Suprapubic skin (tissue), 4 donors: ENCODE measurements at regions not wholly inside any gene's neighbourhood (a gene's known extent, or its start where the extent isn't known, plus 50 kb on each side); places are given as distances from the start of the nearest gene placed in this dataset.

Experiments
- POLR2A ChIP-seq, 2 donors: fragments of 450-650 bp; IDR thresholded peaks; one replicate each; pipeline ENCODE4 v1.6.1; 2017; ENCODE audit warnings: antibody characterized with exemption in 2 of 2, mild to moderate bottlenecking in 2 of 2, moderate library complexity in 2 of 2
- POLR2AphosphoS5 ChIP-seq, 3 donors: sonication (generic); formaldehyde crosslinking; IDR thresholded peaks; one replicate each; pipeline ENCODE4 v1.6.1; 2017; ENCODE audit warnings: antibody characterized with exemption in 3 of 3
- TF ChIP-seq, protein P1 (sequence below), 2 donors: fragments of 200-600 bp in 1 of 2; fragments of 450-650 bp in 1 of 2; sonication (generic) in 1 of 2; IDR thresholded peaks; one replicate each; pipeline ENCODE4 v1.5.1; 2016 to 2019; ENCODE audit warnings: antibody characterized with exemption in 2 of 2, mild to moderate bottlenecking in 1 of 2, moderate library complexity in 1 of 2

DNA sequence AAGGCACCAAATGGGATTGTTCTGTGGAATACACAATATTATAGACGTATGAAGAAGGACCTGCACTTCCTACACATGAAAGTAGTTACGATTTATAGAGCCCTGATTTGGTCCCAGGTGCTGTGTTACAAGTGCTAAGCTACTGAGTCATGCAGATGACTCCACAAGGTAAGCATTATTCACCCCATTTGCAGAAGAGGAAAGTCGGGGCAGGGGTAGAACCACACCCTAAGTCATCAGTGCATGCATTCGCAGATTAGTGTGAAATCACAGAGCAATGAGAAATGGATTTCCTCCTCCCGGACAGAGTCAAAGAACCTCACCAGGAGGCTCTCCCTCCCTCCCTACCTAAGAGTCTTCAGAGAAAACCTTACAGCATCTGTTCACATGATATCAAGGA lies 279.5 kb downstream of the LRFN2 start:
- TF ChIP-seq, protein P1, sequence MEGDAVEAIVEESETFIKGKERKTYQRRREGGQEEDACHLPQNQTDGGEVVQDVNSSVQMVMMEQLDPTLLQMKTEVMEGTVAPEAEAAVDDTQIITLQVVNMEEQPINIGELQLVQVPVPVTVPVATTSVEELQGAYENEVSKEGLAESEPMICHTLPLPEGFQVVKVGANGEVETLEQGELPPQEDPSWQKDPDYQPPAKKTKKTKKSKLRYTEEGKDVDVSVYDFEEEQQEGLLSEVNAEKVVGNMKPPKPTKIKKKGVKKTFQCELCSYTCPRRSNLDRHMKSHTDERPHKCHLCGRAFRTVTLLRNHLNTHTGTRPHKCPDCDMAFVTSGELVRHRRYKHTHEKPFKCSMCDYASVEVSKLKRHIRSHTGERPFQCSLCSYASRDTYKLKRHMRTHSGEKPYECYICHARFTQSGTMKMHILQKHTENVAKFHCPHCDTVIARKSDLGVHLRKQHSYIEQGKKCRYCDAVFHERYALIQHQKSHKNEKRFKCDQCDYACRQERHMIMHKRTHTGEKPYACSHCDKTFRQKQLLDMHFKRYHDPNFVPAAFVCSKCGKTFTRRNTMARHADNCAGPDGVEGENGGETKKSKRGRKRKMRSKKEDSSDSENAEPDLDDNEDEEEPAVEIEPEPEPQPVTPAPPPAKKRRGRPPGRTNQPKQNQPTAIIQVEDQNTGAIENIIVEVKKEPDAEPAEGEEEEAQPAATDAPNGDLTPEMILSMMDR (IDR thresholded peaks at IDR 0.05): no peak
- TF ChIP-seq POLR2AphosphoS5 (IDR thresholded peaks at IDR 0.05) (no peak), POLR2A (IDR thresholded peaks at IDR 0.05) (no peak)
